Stimulated activated CD4-positive, alpha-beta T cell treated with anti-CD3 and anti-CD28 coated beads, Interleukin-1b, Interleukin-23, amount 100 ng/mL, for 4 hours (primary cell): ENCODE measurements at regions not wholly inside any gene's neighbourhood (a gene's known extent, or its start where the extent isn't known, plus 50 kb on each side); places are given as distances from the start of the nearest gene placed in this dataset.
A peak's percentile ranks its signal among the peaks of the same experiment; 100 is the strongest.
"Not testable (repeated sequence)": the region's sequence is repeated elsewhere in the genome, so short reads cannot be mapped to it uniquely, and the experiment has no call there.

Source experiments
- DNase-seq, 2 donors: peaks; one replicate each; pipeline ENCODE4 v3.0.0-alpha.2; 2020; ENCODE audit warnings: low read depth in 2 of 2

GRCh38 chr6:6724539-6725467 lies 136.3 kb downstream of the LY86 start:
- DNase-seq, result peak; percentile 41 to 48

DNA sequence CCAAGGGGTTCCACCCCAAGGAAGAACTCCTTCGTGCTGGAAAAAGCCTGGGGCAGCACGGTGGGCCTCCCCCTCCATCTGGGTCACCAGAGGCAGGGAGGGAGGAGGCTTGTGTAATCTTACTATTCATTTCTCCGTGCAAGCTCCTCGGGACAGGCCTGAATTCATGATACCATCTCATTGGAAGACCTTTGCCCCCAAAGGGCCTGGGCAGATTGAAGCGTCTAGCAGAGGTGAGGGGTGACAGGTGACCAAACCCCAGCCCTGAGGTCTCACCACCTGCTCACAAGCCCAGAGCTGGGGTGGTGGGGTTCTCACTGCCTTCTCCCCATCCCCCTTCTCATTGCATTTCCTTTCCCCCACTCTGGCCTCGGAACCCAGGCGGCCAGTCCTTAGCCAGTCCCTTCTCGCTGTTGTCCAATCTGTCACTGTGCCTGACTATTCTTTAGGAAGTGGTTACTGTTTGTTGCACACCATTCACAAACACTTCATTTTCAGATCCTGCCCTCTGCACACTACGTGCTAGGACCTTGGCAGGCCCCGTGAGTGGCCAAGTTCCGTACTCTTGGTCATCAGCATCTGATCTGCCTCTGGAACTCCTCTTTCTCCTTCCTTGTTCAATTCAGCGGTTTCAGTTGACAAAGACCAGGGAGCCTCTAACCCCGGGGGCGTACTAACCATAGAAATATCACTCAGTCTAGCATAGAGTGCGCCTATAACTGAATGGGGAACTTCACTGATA lies 137.1 kb downstream of the LY86 start:
- no peak for DNase-seq

DNA sequence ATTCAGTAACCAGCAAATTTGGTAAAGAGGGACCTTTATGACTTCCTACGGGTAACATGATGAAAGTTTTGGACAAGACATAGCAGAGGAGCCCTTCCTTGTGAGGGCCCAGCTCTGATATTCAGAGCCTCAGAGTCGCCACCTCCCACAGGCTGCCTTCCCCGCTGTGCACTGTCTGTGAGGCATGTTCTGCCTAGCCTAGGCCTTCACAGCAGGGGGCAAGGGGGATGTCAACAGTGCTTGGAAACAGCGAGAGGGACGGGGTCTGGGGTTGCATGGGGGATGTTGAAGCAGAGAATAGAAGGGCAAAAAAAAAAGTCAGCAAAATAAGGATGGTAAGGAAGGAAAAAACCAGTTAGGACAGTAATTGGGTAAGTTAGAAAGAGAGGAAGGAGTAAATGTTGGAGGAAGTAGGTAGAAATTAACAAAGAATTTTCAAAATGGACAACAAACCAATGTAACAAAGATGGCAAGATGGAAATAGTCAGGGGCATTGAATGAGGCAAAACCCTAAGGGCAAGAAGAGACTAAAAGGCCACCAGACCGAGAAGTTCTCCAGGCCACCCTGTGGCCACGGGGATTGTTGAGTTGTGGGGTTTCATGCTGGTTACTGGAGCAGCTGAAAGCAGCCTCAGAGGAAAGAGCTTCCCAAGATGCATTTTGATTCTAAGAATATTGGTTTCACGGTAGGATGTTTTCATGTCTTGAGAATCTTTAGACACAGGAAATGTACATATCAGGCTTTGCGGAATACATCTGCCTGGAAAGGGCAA lies 139.8 kb downstream of the LY86 start:
- DNase-seq, result no peak

DNA sequence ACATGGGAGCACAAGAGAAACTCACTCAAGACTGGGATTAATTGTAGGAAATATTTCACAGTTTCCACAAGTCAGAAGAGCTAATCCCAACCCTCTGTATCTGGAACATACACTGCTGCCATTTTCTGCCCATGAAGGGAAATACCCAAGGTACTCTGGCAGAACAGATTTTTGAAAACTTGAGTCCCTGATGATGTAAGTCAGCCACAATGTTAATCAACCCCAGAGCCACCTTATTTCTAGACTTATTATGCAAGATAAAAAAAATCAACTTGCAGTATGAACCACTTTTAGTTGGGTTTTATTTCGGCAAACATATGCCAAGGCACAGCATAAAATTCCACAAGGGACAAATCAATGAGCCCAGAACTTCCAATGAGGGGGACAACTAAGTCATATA lies 141.5 kb downstream of the LY86 start:
- DNase-seq, result no peak

DNA sequence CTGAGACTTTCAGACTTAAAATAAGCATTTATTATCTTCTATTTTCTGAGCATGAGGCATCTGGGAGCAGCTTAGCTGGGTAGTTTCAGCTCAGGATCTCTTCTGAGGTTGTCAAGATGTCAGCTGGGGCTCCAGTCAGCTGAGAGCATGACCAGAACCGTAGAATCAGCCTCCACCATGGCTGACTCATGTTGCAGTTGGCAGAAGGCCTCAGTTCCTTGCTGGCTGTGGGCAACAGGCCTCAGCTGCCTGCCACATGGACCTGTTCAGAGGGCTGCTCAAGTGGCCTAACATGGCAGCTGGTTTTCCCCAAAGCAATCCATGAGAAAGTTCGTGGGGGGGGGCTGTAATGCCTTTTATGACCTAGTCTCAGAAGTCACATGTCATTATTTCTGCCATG lies 142.3 kb downstream of the LY86 start:
- no peak for DNase-seq

GRCh38 chr6:6734479-6735465 lies 146.3 kb downstream of the LY86 start:
- no peak for DNase-seq

DNA sequence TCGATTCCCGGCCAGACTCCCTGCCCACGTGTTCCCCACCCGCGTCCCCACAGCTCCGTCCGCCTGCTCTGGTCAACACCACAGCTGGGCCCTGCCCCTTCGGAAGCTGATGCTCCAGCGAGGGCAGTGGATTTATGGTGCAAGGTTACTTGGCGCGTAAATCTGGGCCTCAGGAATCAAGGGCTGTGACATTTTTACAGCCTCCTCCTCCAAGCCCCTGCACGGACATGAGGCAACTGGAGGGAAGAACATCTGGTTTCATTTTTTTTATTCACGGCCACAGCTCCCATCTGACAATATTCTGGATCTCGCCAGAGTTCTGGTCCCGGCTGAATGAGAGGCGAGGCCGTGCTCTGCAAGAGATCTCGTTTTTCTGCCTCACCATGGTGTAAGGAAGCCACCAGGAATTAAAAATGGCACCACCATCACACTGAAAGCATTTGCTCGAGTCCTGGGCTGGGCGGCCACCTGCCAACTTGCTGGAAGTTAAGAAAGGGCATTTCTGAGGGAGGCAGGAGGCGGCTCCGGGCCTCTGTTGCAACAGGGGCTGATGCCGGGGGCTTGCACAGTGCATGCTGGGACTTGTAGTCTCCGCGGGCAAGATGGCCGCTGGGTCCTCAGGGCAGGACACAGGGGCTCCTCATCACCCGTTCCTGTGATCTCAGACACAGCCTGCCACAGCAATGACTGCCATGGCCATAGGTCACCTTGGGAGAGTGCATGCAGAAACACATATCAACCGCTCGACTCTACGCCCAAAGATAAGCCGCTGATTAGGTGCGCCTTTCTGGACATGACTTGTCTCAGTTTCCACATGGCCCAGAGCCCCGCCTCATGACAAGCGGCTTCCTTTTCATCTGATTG lies 148.5 kb downstream of the LY86 start:
- no peak for DNase-seq

GRCh38 chr6:6737671-6738070 lies 149.2 kb downstream of the LY86 start:
- DNase-seq, result no peak

DNA sequence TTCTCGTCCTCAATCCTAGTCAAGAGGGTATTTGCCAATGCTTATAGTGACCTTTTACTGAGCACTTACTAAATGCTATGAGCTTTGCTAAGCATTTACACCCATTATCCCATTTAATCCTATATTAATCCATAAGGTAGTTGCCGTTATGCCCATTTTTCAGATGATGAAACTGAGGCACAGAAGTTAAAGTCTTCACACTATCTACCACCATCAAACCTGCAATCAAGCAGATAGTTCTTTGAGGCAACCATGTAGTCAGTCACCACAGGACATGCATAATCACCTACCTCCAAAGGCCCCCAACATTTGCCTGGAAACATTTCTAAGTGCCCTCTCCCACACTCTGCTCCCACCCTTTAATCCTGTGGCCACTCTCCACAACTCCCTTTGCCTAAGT lies 149.6 kb downstream of the LY86 start:
- no peak for DNase-seq

DNA sequence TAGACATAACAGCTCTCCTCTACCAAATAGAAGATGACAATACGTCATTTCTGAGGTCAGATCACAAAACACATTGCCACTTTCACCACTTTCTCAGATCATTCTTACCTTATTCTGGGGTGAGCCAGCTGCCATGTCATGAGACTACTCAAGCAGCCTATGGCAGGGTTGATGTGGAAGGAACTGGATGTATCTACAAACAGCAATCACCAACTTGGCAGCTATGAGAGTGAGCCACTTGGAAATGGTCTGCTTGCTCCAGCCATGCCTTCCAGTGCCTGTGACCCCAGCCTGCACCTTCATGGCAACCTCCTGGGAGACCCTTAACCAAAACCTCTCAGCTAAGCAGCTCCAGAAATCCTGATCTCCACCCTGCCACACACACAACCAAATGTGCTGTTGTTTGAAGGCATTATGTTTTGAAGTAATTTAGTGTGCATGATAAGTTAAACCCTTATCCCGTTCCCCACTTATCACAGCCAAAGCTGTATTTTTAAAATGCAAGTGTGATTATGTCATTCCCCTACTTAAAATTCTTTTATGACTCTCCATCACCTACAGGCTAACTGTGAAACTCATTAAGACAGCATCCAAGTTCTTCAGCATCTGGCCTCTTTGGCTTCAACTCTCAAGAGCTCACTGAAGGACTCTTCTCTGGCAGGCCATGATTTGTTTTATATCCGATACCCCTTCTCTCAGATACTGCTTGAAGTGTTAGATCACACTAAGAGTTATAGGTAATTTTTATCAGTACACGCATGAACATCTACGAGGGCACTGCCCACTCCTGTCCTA lies 150.6 kb downstream of the LY86 start:
- DNase-seq, result no peak

DNA sequence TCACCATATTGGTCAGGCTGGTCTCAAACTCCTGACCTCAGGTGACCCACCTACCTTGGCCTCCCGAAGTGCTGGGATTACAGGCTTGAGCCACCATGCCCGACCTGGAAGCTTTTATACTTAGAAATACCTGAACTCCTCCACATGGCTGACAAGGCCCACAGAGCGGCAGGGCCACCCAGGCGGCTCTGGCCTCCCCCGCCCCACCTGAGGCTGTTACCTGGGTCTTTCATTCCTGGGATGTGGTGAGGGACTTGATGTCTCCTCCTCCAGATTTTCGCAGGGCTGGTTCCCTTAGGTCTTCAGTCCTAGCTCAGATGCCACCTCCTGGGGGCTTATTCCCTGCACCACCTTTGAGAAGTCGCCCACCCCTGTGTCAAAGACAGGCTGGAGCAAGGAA lies 152.1 kb downstream of the LY86 start:
- no peak for DNase-seq

DNA sequence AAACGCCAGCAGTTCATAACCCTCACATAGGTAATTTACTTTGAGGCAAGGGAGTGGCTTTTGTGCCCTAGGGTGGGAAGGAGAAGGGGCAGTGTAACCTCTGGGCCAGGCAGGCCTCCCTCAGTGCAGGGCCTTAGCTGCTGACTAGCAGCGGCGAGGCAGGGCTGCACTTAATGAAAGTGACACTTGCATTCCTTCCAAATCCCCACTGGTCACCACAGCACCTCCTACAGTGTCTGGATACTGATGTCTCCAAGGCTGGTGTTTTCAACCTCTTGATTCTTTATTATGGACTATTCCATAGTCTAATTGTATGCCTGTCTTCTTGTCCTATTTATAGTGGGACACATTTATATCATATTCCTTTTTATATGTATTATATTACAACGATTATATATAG lies 152.7 kb downstream of the LY86 start:
- DNase-seq, result no peak

- DNase-seq, result no peak
Measured at GRCh38 chr6:6742535-6742934, 154.0 kb downstream of the LY86 start.

DNA sequence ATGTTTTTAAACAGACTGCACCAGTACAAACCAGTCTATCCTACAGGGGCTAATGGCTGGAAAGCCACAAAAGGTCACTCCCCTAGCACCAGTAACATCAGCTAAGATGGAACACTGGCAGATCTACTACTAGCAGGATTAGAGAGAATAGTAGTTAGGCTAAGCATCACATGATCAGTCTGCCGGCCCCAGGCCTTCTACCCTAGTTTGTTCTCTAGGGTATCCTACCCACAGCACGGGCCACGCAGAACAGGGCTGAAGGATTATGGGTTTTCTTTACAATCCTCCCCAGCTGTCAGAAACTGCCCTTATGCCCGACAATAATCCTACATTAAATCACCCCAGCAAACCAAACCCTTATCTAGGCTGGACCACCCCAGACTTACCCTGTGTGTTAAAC lies 156.0 kb downstream of the LY86 start:
- no peak for DNase-seq

DNA sequence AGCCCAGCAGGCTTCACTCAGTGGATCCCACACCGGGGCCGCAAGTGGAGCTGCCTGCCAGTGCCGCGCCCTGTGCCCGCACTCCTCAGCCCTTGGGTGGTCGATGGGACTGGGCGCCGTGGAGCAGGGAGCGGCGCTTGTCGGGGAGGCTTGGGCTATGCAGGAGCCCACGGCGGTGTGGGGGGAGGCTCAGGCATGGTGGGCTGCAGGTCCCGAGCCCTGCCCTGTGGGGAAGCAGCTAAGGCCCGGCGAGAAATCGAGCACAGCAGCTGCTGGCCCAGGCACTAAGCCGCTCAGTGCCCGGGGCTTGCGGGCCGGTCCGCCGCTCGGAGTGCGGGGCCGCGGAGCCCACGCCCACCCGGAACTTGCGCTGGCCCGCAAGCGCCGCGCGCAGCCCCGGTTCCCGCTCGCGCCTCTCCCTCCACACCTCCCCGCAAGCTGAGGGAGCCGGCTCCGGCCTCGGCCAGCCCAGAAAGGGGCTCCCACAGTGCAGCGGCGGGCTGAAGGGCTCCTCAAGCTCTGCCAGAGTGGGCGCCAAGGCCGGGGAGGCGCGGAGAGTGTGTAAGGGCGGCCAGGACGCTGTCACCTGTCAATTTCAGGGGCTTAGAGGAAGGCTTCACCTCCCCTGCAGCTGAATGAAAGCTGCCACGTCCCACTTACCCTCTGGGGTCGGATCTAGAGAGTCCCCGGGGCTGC lies 157.3 kb downstream of the LY86 start:
- DNase-seq, result not testable (repeated sequence)

- DNase-seq, result no peak
Measured at GRCh38 chr6:6746333-6746969, 157.9 kb downstream of the LY86 start.

- no peak for DNase-seq
Measured at GRCh38 chr6:6746970-6747338, 158.4 kb downstream of the LY86 start.

DNA sequence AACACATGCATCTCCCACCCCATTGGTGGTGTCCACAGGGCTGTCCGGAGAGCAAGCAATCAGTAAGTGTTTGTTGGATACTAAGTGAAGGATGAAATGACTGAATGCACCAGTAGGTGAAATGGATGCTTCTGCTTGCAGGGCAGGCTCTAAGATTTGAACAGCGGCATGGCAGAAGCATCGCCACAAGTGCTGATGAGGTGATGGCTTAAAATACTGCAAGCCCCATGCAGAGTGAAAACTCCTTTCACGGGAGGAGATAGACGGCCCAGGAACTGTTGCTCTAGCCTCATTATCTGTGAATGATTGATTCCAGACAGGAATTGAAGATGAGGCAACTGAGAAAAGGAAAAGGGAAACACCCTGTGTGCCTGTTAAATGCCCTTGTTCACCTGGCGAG lies 158.9 kb downstream of the LY86 start:
- no peak for DNase-seq
